ENCODE measurements at regions not wholly inside any gene's neighbourhood (a gene's known extent, or its start where the extent isn't known, plus 50 kb on each side); places are given as distances from the start of the nearest gene placed in this dataset.

- no peaks in the 10 kb centered on the region for H3K9me3 ChIP-seq
- H3K4me3 ChIP-seq = no peak overlapping the region
- no peak for DNase-seq
- WGBS, 4 donors = 57 to 60% (median 59%) methylated on average over 2 of the region's 2 CpGs
- no peak overlapping the region for H3K27ac ChIP-seq
- no peak for ATAC-seq
- intact Hi-C loops (cut with DNase I) = no loop called here
- TF ChIP-seq POLR2A (IDR thresholded peaks at IDR 0.05) = no peak
- H3K27me3 ChIP-seq = peaks cover 0 to 7% (median 0%) of the 10 kb centered on the region in 9 donors
- H3K4me1 ChIP-seq = no peaks in the 10 kb centered on the region
- no peaks in the 10 kb centered on the region for H3K36me3 ChIP-seq
Observed at GRCh38 chr20:40542065-40542464, 147.0 kb downstream of the MAFB start.

GRCh38 chr20:40540166-40540565 is 148.9 kb downstream of the MAFB start:
- Histone ChIP-seq H3K4me1 (no peaks in the 10 kb centered on the region), H3K27ac (no peak overlapping the region), H3K4me3 (no peak overlapping the region), H3K27me3 (peaks cover 0 to 11% (median 0%) of the 10 kb centered on the region in 9 donors), H3K36me3 (no peaks in the 10 kb centered on the region), H3K9me3 (no peaks in the 10 kb centered on the region)
- WGBS, 4 donors = 57 to 62% (median 60%) methylated on average over 2 of the region's 2 CpGs
- TF ChIP-seq CTCF (IDR thresholded peaks at IDR 0.05) (no peak), POLR2A (IDR thresholded peaks at IDR 0.05) (no peak)
- intact Hi-C loops (cut with DNase I) = no loop called here
- DNase-seq (no peak), ATAC-seq (no peak)

GRCh38 chr20:40538131-40538530 is 150.9 kb downstream of the MAFB start:
- no peaks in the 10 kb centered on the region for H3K4me1 ChIP-seq
- ATAC-seq (no peak), DNase-seq (no peak)
- no peak overlapping the region for H3K4me3 ChIP-seq
- no peak for TF ChIP-seq CTCF (IDR thresholded peaks at IDR 0.05)
- TF ChIP-seq POLR2A (IDR thresholded peaks at IDR 0.05) = no peak
- peaks cover 0 to 11% (median 0%) of the 10 kb centered on the region in 9 donors for H3K27me3 ChIP-seq
- intact Hi-C loops (cut with DNase I) = no loop called here
- 68 to 71% (median 69%) methylated on average over 3 of the region's 3 CpGs for WGBS, 4 donors
- H3K9me3 ChIP-seq = peaks cover 0 to 3% (median 0%) of the 10 kb centered on the region in 12 donors
- H3K27ac ChIP-seq = no peak overlapping the region
- no peaks in the 10 kb centered on the region for H3K36me3 ChIP-seq

- Histone ChIP-seq H3K4me3 (no peak overlapping the region), H3K9me3 (peaks cover 0 to 15% (median 9%) of the 10 kb centered on the region in 12 donors), H3K27me3 (peaks cover 0 to 11% (median 0%) of the 10 kb centered on the region in 9 donors), H3K4me1 (no peaks in the 10 kb centered on the region), H3K36me3 (no peaks in the 10 kb centered on the region), H3K27ac (no peak overlapping the region)
- ATAC-seq (no peak), DNase-seq (no peak)
- no peak for TF ChIP-seq CTCF (IDR thresholded peaks at IDR 0.05)
- TF ChIP-seq POLR2A (IDR thresholded peaks at IDR 0.05) = no peak
- 72 to 78% (median 75%) methylated on average over 4 of the region's 4 CpGs for WGBS, 4 donors
- intact Hi-C loops (cut with DNase I) = no loop called here
Observed at GRCh38 chr20:40536808-40537207, 152.2 kb downstream of the MAFB start.

GRCh38 chr20:40535816-40536215 is 153.2 kb downstream of the MAFB start:
- intact Hi-C loops (cut with DNase I) = no loop called here
- Histone ChIP-seq H3K27ac (no peak overlapping the region), H3K4me3 (no peak overlapping the region), H3K36me3 (no peaks in the 10 kb centered on the region), H3K27me3 (peaks cover 0 to 11% (median 0%) of the 10 kb centered on the region in 9 donors), H3K9me3 (peaks cover 0 to 25% (median 16%) of the 10 kb centered on the region in 12 donors), H3K4me1 (no peaks in the 10 kb centered on the region)
- TF ChIP-seq POLR2A (IDR thresholded peaks at IDR 0.05) (no peak), CTCF (IDR thresholded peaks at IDR 0.05) (no peak)
- DNase-seq (no peak), ATAC-seq (no peak)
- 79 to 85% (median 82%) methylated on average over 8 of the region's 8 CpGs for WGBS, 4 donors
